RWPE1 (cell line): ENCODE measurements at regions not wholly inside any gene's neighbourhood (a gene's known extent, or its start where the extent isn't known, plus 50 kb on each side); places are given as distances from the start of the nearest gene placed in this dataset.
"Not testable (repeated sequence)": the region's sequence is repeated elsewhere in the genome, so short reads cannot be mapped to it uniquely, and the experiment has no call there.

Experiments
- CTCF ChIA-PET: fragments of 350-600 bp; sonication (Branson Sonifier 250); formaldehyde crosslinking; extraction: SDS; loops from one replicate; lab custom pipeline; 2021; lab: Yijun Ruan, JAX
- POLR2A ChIA-PET: fragments of 400-600 bp; formaldehyde crosslinking; extraction: SDS; loops from one replicate; lab custom pipeline; 2020; ENCODE audit warnings: antibody characterized with exemption; ENCODE audit not compliant: low non-redundant PET; lab: Yijun Ruan, JAX
- DNase-seq: peaks from one replicate; pipeline ENCODE4 v3.0.0; 2012; ENCODE audit warnings: low spot score
- H3K27ac ChIP-seq: fragments of 450-650 bp; 2 replicates; pipeline ENCODE4 v1.5.1; 2017
- CTCF ChIP-seq: fragments of 450-650 bp; conservative IDR thresholded peaks from 2 replicates; pipeline ENCODE4 v1.5.1; 2017; ENCODE audit warnings: low read depth, mild to moderate bottlenecking

- no peak for TF ChIP-seq CTCF
- DNase-seq = no peak
- ChIA-PET POLR2A (no interaction called here), CTCF (no interaction called here)
- no peak overlapping the region for H3K27ac ChIP-seq
Measured at GRCh38 chr2:193357508-193357907, 1162.8 kb upstream of the TMEFF2 start.

- POLR2A ChIA-PET, H3K27ac ChIP-seq, DNase-seq, CTCF ChIA-PET: not testable (repeated sequence)
Measured at GRCh38 chr2:193352665-193353242, 1158.0 kb upstream of the TMEFF2 start.

GRCh38 chr2:193350509-193350908 is 1155.8 kb upstream of the TMEFF2 start:
- TF ChIP-seq CTCF = no peak
- POLR2A ChIA-PET = no interaction called here
- CTCF ChIA-PET = no interaction called here
- H3K27ac ChIP-seq = no peak overlapping the region
- DNase-seq = no peak

- POLR2A ChIA-PET = no interaction called here
- no peak overlapping the region for H3K27ac ChIP-seq
- CTCF ChIA-PET = no interaction called here
- DNase-seq = no peak
- no peak for TF ChIP-seq CTCF
Measured at GRCh38 chr2:193349642-193350041, 1154.9 kb upstream of the TMEFF2 start.

- CTCF ChIA-PET = no interaction called here
- POLR2A ChIA-PET = no interaction called here
- DNase-seq = no peak
- TF ChIP-seq CTCF = no peak
- H3K27ac ChIP-seq = no peak overlapping the region
Measured at GRCh38 chr2:193348055-193348454, 1153.3 kb upstream of the TMEFF2 start.

GRCh38 chr2:193336781-193337180 is 1142.0 kb upstream of the TMEFF2 start:
- no peak overlapping the region for H3K27ac ChIP-seq
- no peak for TF ChIP-seq CTCF
- CTCF ChIA-PET = no interaction called here

GRCh38 chr2:193334401-193334800 is 1139.7 kb upstream of the TMEFF2 start:
- no peak for TF ChIP-seq CTCF
- ChIA-PET CTCF (no interaction called here), POLR2A (no interaction called here)
- H3K27ac ChIP-seq = no peak overlapping the region
- no peak for DNase-seq

More at GRCh38 chr2:193336781-193337180, 1142.0 kb upstream of the TMEFF2 start:
- POLR2A ChIA-PET = no interaction called here
- no peak for DNase-seq
